Endodermal cell (in vitro differentiated cells): ENCODE measurements at regions not wholly inside any gene's neighbourhood (a gene's known extent, or its start where the extent isn't known, plus 50 kb on each side); places are given as distances from the start of the nearest gene placed in this dataset.

ENCODE experiments used
- DNase-seq: peaks from one replicate; pipeline ENCODE4 v3.0.0-alpha.2; 2017
- H3K27ac ChIP-seq: 2 replicates; pipeline ENCODE4 v1.5.1; 2013; ENCODE audit warnings: mild to moderate bottlenecking, low read depth, low read length, moderate library complexity
- H3K27me3 ChIP-seq: 2 replicates; pipeline ENCODE4 v1.6.1; 2013; ENCODE audit warnings: mild to moderate bottlenecking, low read length, moderate library complexity; ENCODE audit not compliant: insufficient read depth, control insufficient read depth, poor library complexity, severe bottlenecking
- H3K36me3 ChIP-seq: 2 replicates; pipeline ENCODE4 v1.7.0; 2013; ENCODE audit warnings: mild to moderate bottlenecking, low read length, moderate library complexity; ENCODE audit not compliant: control insufficient read depth, insufficient read depth
- H3K4me1 ChIP-seq: one replicate; pipeline ENCODE4 v1.7.0; 2013; ENCODE audit warnings: low read length; ENCODE audit not compliant: control insufficient read depth, insufficient read depth
- H3K4me3 ChIP-seq: 2 replicates; pipeline ENCODE4 v1.5.1; 2013; ENCODE audit warnings: mild to moderate bottlenecking, low read length, moderate library complexity
- H3K9ac ChIP-seq: 2 replicates; pipeline ENCODE4 v1.6.1; 2013; ENCODE audit warnings: mild to moderate bottlenecking, low read length, moderate library complexity; ENCODE audit not compliant: poor library complexity, severe bottlenecking; ENCODE audit errors: extremely low read depth
- H3K9me3 ChIP-seq: 2 replicates; pipeline ENCODE4 v1.6.1; 2013; ENCODE audit warnings: mild to moderate bottlenecking, low read length, moderate library complexity; ENCODE audit not compliant: control insufficient read depth
- H3K27ac Mint-ChIP-seq: 2 replicates; pipeline ENCODE4 v1.8.0; 2020; ENCODE audit warnings: mixed read lengths
- H3K27me3 Mint-ChIP-seq: 2 replicates; pipeline ENCODE4 v1.8.0; 2021; ENCODE audit warnings: mild to moderate bottlenecking, mixed read lengths; ENCODE audit not compliant: insufficient read depth
- H3K36me3 Mint-ChIP-seq: 2 replicates; pipeline ENCODE4 v1.8.0; 2020; ENCODE audit warnings: low read depth, mixed read lengths
- H3K4me1 Mint-ChIP-seq: 2 replicates; pipeline ENCODE4 v1.8.0; 2020; ENCODE audit warnings: mixed read lengths
- H3K4me3 Mint-ChIP-seq: 2 replicates; pipeline ENCODE4 v1.8.0; 2020; ENCODE audit warnings: mild to moderate bottlenecking, moderate library complexity, mixed read lengths
- H3K9me3 Mint-ChIP-seq: 2 replicates; pipeline ENCODE4 v1.8.0; 2020; ENCODE audit warnings: mild to moderate bottlenecking, mixed read lengths
- WGBS, 2 experiments: methylation state at CpG; one replicate each; pipeline versions ENCODE4 v1.1.5 to v1.1.7; 2013; ENCODE audit warnings: missing lambda C conversion rate in 2 of 2, mixed read lengths in 1 of 2; ENCODE audit not compliant: insufficient coverage in 1 of 2, insufficient read length in 1 of 2; 5-methylcytosine and 5-hydroxymethylcytosine counted together
- TF ChIP-seq, protein P1 (sequence below): fragments of 200-600 bp; sonication (generic); conservative IDR thresholded peaks from 2 replicates; pipeline ENCODE4 v1.5.0; 2021; ENCODE audit warnings: antibody characterized with exemption, mild to moderate bottlenecking

DNA sequence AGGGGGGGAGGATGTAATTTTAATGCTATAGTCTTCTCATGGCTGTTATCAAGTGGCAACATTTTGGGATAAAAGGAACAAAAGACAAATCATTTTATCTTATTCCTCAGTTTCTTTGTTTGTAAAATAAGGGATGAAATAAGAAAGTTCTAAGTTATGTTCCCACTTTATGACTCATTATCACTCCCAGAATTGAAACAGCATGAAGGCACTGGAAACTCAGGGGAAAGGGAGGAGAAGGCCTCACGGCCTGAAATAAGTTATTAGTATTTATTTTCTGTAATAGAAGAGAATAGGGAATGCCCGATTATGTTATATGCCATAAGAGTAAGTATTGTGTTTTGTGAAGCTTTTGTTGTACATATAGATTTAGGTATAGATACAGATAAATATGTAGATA is 85.0 kb upstream of the NAMPT start:
- Histone ChIP-seq H3K27ac (no peak overlapping the region), H3K4me1 (peaks cover 7% of the 10 kb centered on the region), H3K9ac (no peak overlapping the region), H3K9me3 (no peaks in the 10 kb centered on the region), H3K4me3 (no peak overlapping the region), H3K36me3 (no peaks in the 10 kb centered on the region), H3K27me3 (no peaks in the 10 kb centered on the region)
- TF ChIP-seq, protein P1, sequence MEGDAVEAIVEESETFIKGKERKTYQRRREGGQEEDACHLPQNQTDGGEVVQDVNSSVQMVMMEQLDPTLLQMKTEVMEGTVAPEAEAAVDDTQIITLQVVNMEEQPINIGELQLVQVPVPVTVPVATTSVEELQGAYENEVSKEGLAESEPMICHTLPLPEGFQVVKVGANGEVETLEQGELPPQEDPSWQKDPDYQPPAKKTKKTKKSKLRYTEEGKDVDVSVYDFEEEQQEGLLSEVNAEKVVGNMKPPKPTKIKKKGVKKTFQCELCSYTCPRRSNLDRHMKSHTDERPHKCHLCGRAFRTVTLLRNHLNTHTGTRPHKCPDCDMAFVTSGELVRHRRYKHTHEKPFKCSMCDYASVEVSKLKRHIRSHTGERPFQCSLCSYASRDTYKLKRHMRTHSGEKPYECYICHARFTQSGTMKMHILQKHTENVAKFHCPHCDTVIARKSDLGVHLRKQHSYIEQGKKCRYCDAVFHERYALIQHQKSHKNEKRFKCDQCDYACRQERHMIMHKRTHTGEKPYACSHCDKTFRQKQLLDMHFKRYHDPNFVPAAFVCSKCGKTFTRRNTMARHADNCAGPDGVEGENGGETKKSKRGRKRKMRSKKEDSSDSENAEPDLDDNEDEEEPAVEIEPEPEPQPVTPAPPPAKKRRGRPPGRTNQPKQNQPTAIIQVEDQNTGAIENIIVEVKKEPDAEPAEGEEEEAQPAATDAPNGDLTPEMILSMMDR, result no peak
- no peak for DNase-seq
- Mint-ChIP-seq H3K36me3 (no peaks in the 10 kb centered on the region), H3K27me3 (no peaks in the 10 kb centered on the region), H3K4me3 (no peak overlapping the region), H3K27ac (no peak overlapping the region), H3K4me1 (peaks cover 4% of the 10 kb centered on the region), H3K9me3 (no peaks in the 10 kb centered on the region)
- WGBS, 2 experiments, result 88% methylated on average over 2 of the region's 2 CpGs; no CpG with 5 or more reads in 1 of the 2 experiments

DNA sequence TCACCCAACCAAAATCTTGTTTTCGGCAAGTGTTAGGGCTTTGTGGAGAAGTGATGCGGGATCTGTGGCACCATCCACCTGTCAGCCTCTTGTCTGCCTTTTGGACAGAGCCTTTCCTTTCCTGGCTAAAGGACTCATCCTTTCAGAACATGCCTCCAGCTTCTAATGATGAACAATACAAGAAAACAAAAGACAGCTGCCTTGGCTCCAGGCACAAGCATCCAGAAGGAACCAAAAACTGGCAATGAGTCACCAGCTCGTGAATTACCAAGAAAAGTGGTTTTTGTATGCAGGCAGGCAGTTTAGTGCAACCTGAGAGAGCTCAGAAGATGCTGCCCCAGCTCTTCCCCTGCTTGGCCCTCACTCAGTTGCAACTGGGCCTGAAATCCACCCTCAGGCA is 84.6 kb upstream of the NAMPT start:
- H3K27me3 ChIP-seq, result no peaks in the 10 kb centered on the region
- no peak overlapping the region for H3K4me3 ChIP-seq
- Mint-ChIP-seq H3K4me1 (peaks cover 4% of the 10 kb centered on the region), H3K27ac (no peak overlapping the region), H3K9me3 (no peaks in the 10 kb centered on the region), H3K27me3 (no peaks in the 10 kb centered on the region), H3K36me3 (no peaks in the 10 kb centered on the region), H3K4me3 (no peak overlapping the region)
- no peaks in the 10 kb centered on the region for H3K36me3 ChIP-seq
- DNase-seq, result no peak
- H3K4me1 ChIP-seq, result peaks cover 7% of the 10 kb centered on the region
- TF ChIP-seq, protein P1, result no peak
- no peak overlapping the region for H3K27ac ChIP-seq
- 86 to 94% methylated on average over 1 to 3 of the region's 3 CpGs for WGBS, 2 experiments
- H3K9me3 ChIP-seq, result no peaks in the 10 kb centered on the region
- H3K9ac ChIP-seq, result no peak overlapping the region

DNA sequence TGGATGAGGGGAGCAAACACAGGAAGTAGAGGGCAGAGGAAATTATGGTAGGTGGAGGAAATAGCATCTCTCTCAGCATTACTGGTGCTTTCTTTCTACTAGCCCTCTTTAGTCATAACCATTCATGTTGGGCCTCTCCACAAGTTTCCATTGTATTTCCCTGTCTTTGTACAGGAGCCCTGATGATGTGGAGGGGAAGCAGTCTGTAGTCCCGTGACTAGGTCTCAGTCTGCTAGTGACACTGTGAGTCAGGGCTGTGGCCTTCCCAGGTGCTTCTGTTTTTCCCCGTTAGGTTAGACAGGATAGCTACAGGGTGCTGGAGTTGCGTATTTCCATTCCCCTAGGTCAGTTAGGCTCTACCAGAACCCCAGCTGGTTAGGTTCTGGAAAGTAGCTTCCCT is 82.9 kb upstream of the NAMPT start:
- Mint-ChIP-seq H3K36me3 (no peaks in the 10 kb centered on the region), H3K4me1 (peaks cover 4% of the 10 kb centered on the region), H3K27me3 (peaks cover 4% of the 10 kb centered on the region), H3K4me3 (no peak overlapping the region), H3K9me3 (peaks cover 7% of the 10 kb centered on the region), H3K27ac (peak overlapping the region; percentile 62)
- Histone ChIP-seq H3K36me3 (no peaks in the 10 kb centered on the region), H3K4me1 (peaks cover 7% of the 10 kb centered on the region), H3K9ac (no peak overlapping the region), H3K27ac (no peak overlapping the region), H3K27me3 (no peaks in the 10 kb centered on the region), H3K9me3 (no peaks in the 10 kb centered on the region), H3K4me3 (no peak overlapping the region)
- TF ChIP-seq, protein P1, result no peak
- DNase-seq, result no peak
- WGBS, 2 experiments, result 91 to 92% methylated on average over 3 of the region's 3 CpGs
